Naive thymus-derived CD4-positive, alpha-beta T cell (primary cell): ENCODE measurements at regions not wholly inside any gene's neighbourhood (a gene's known extent, or its start where the extent isn't known, plus 50 kb on each side); places are given as distances from the start of the nearest gene placed in this dataset.

Experiments used
- ATAC-seq: fragments of 150-1000 bp; cut with Tn5 transposase; 2 replicates; pipeline ENCODE4 v1.10.0; 2021; ENCODE audit warnings: mild to moderate bottlenecking, moderate library complexity
- CTCF ChIA-PET: fragments of 350-600 bp; sonication (Branson Sonifier 250); formaldehyde crosslinking; loops from one replicate; lab custom pipeline; 2021; ENCODE audit warnings: antibody characterized with exemption; lab: Charles Lee
- POLR2A ChIA-PET: fragments of 350-600 bp; sonication (Branson Sonifier 250); formaldehyde crosslinking; loops from one replicate; lab custom pipeline; 2021; ENCODE audit warnings: antibody characterized with exemption, inconsistent platforms; lab: Charles Lee
- DNase-seq, 9 donors: peaks; one replicate each; pipeline versions ENCODE4 v3.0.0 to v3.0.0-alpha.2; 2020 to 2022; ENCODE audit warnings: mixed read lengths in 1 of 9
- H3K27ac ChIP-seq: one replicate; pipeline ENCODE4 v1.7.0; 2013; ENCODE audit warnings: mild to moderate bottlenecking, low read depth, low read length, moderate library complexity
- H3K27me3 ChIP-seq, 2 donors: one replicate each; pipeline ENCODE4 v1.7.0; 2013; ENCODE audit warnings: low read length in 2 of 2, mild to moderate bottlenecking in 2 of 2, moderate library complexity in 2 of 2; ENCODE audit not compliant: control insufficient read depth in 2 of 2, insufficient read depth in 2 of 2
- H3K36me3 ChIP-seq, 3 experiments: 1 replicate in 2 of 3; 2 replicates in 1 of 3; pipeline ENCODE4 v1.7.0; 2013; ENCODE audit warnings: low read length in 3 of 3, mild to moderate bottlenecking in 3 of 3, moderate library complexity in 1 of 3; ENCODE audit not compliant: insufficient read depth in 3 of 3, control insufficient read depth in 2 of 3
- H3K4me1 ChIP-seq, 2 donors: one replicate each; pipeline ENCODE4 v1.7.0; 2013; ENCODE audit warnings: low read length in 2 of 2, mild to moderate bottlenecking in 2 of 2, moderate library complexity in 1 of 2; ENCODE audit not compliant: control insufficient read depth in 2 of 2, insufficient read depth in 2 of 2
- H3K4me3 ChIP-seq: 2 replicates; pipeline ENCODE4 v1.7.0; 2013; ENCODE audit warnings: mild to moderate bottlenecking, low read length
- H3K9me3 ChIP-seq, 3 experiments: 1 replicate in 2 of 3; 2 replicates in 1 of 3; pipeline ENCODE4 v1.7.0; 2013; ENCODE audit warnings: low read length in 3 of 3; ENCODE audit not compliant: control insufficient read depth in 2 of 3
- H3K27ac Mint-ChIP-seq, 9 donors: one replicate each; pipeline ENCODE4 v1.8.0; 2020 to 2022; ENCODE audit warnings: mixed read lengths in 9 of 9, mild to moderate bottlenecking in 8 of 9, moderate library complexity in 5 of 9, inconsistent platforms in 2 of 9
- H3K27me3 Mint-ChIP-seq, 5 donors: one replicate each; pipeline ENCODE4 v1.8.0; 2021 to 2022; ENCODE audit warnings: mixed read lengths in 5 of 5, mild to moderate bottlenecking in 1 of 5
- H3K36me3 Mint-ChIP-seq, 5 donors: one replicate each; pipeline ENCODE4 v1.8.0; 2020 to 2022; ENCODE audit warnings: mixed read lengths in 5 of 5, mild to moderate bottlenecking in 3 of 5, inconsistent platforms in 1 of 5
- H3K4me1 Mint-ChIP-seq, 7 donors: one replicate each; pipeline ENCODE4 v1.8.0; 2020 to 2022; ENCODE audit warnings: mixed read lengths in 7 of 7, mild to moderate bottlenecking in 3 of 7, inconsistent platforms in 1 of 7
- H3K4me3 Mint-ChIP-seq, 10 donors: one replicate each; pipeline ENCODE4 v1.8.0; 2020 to 2022; ENCODE audit warnings: mild to moderate bottlenecking in 10 of 10, mixed read lengths in 10 of 10, moderate library complexity in 6 of 10, inconsistent platforms in 2 of 10
- H3K9me3 Mint-ChIP-seq, 11 donors: one replicate each; pipeline ENCODE4 v1.8.0; 2020 to 2022; ENCODE audit warnings: mixed read lengths in 11 of 11, mild to moderate bottlenecking in 4 of 11, inconsistent platforms in 1 of 11, moderate library complexity in 1 of 11
- intact Hi-C, 2 donors: fragments of 100-400 bp; cut with micrococcal nuclease; formaldehyde crosslinking; loops; one replicate each; pipeline ENCODE4 v1.15.1; 2023

GRCh38 chr13:69649063-69649392 lies 458.6 kb upstream of the ATXN8OS start:
- Mint-ChIP-seq H3K27me3 (no peaks in the 10 kb centered on the region), H3K4me3 (no peak overlapping the region), H3K9me3 (peaks cover 0 to 8% (median 2%) of the 10 kb centered on the region in 11 donors), H3K27ac (no peak overlapping the region), H3K4me1 (no peaks in the 10 kb centered on the region), H3K36me3 (no peaks in the 10 kb centered on the region)
- no peaks in the 10 kb centered on the region for H3K4me1 ChIP-seq
- ChIA-PET CTCF (no interaction called here), POLR2A (no interaction called here)
- H3K36me3 ChIP-seq = no peaks in the 10 kb centered on the region
- no peaks in the 10 kb centered on the region for H3K9me3 ChIP-seq
- DNase-seq (no peak), ATAC-seq (no peak)
- intact Hi-C loops = no loop called here
- H3K27me3 ChIP-seq = no peaks in the 10 kb centered on the region
- H3K4me3 ChIP-seq = no peak overlapping the region
- H3K27ac ChIP-seq = no peak overlapping the region

DNA sequence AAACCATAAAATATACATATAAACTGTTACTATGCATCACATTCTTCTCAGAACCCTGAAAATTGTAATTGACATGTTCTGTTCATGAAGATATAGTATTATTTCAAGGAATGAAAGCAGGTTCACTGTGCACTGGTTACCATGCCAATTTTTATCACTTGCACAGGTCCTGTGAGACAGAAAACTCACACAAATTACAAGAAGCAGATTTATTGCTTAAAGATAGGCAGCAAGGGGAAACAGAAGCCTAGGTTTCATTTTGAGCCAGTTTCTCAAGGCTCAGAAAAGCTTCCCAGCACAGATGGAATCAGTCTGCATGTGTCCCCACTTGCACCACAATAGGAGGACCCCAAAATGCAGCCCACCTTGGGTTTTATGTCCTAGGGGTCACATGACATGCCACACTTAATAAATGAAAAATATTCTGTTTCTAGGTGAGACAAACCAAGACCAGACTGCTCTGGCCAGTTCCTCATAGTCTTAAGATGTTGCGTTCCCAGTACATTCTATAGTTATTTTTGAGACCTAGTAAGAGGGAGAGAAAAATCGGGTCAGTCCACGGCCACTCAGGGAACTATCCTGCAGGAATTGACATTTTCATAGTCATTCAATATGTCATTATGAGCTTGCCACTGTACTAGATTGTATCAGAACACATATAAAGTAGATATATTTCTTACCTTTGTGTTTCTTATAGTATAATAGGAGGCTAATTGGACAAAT lies 459.1 kb upstream of the ATXN8OS start:
- DNase-seq (no peak), ATAC-seq (no peak)
- no peaks in the 10 kb centered on the region for H3K9me3 ChIP-seq
- H3K27me3 Mint-ChIP-seq = no peaks in the 10 kb centered on the region
- no peaks in the 10 kb centered on the region for H3K36me3 ChIP-seq
- ChIA-PET CTCF (no interaction called here), POLR2A (no interaction called here)
- no peaks in the 10 kb centered on the region for H3K36me3 Mint-ChIP-seq
- no peak overlapping the region for H3K4me3 ChIP-seq
- no peaks in the 10 kb centered on the region for H3K27me3 ChIP-seq
- H3K4me1 ChIP-seq = no peaks in the 10 kb centered on the region
- peaks cover 0 to 12% (median 3%) of the 10 kb centered on the region in 11 donors for H3K9me3 Mint-ChIP-seq
- no peak overlapping the region for H3K4me3 Mint-ChIP-seq
- intact Hi-C loops = no loop called here
- no peak overlapping the region for H3K27ac Mint-ChIP-seq
- no peaks in the 10 kb centered on the region for H3K4me1 Mint-ChIP-seq
- no peak overlapping the region for H3K27ac ChIP-seq

GRCh38 chr13:69644447-69644846 lies 463.2 kb upstream of the ATXN8OS start:
- Mint-ChIP-seq H3K4me3 (no peak overlapping the region), H3K9me3 (peaks cover 0 to 15% (median 4%) of the 10 kb centered on the region in 11 donors), H3K27me3 (no peaks in the 10 kb centered on the region), H3K36me3 (no peaks in the 10 kb centered on the region), H3K4me1 (no peaks in the 10 kb centered on the region), H3K27ac (no peak overlapping the region)
- no peak overlapping the region for H3K27ac ChIP-seq
- intact Hi-C loops = no loop called here
- no peaks in the 10 kb centered on the region for H3K4me1 ChIP-seq
- CTCF ChIA-PET = no interaction called here
- no peaks in the 10 kb centered on the region for H3K36me3 ChIP-seq
- DNase-seq (no peak), ATAC-seq (no peak)
- no peaks in the 10 kb centered on the region for H3K27me3 ChIP-seq
- POLR2A ChIA-PET = no interaction called here
- no peaks in the 10 kb centered on the region for H3K9me3 ChIP-seq
- H3K4me3 ChIP-seq = no peak overlapping the region

DNA sequence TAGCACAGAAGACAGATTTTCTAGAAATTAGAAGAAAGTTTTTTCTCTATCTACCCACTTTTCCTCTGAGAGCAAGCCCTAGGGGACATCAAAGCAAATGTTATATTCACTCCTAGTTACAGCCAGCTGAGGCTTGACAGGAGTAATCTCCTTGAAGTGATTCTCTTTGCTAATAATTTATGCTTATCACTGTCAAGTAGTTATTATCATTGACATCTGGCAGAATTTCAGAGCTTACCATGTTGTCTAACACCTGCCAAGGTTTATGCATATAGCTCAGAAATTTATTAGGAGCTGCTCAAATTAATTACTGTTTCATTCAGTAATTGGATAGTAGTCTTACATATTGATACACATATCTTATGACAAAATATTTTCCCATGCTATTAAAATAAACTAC lies 465.9 kb upstream of the ATXN8OS start:
- Histone ChIP-seq H3K4me1 (no peaks in the 10 kb centered on the region), H3K27me3 (no peaks in the 10 kb centered on the region), H3K9me3 (no peaks in the 10 kb centered on the region), H3K36me3 (no peaks in the 10 kb centered on the region), H3K4me3 (no peak overlapping the region), H3K27ac (no peak overlapping the region)
- Mint-ChIP-seq H3K27ac (no peak overlapping the region), H3K4me3 (no peak overlapping the region), H3K4me1 (no peaks in the 10 kb centered on the region), H3K9me3 (peaks cover 2 to 26% (median 15%) of the 10 kb centered on the region in 11 donors), H3K36me3 (no peaks in the 10 kb centered on the region), H3K27me3 (no peaks in the 10 kb centered on the region)
- ATAC-seq = no peak
- CTCF ChIA-PET = no interaction called here
- DNase-seq = no peak
- POLR2A ChIA-PET = no interaction called here
- intact Hi-C loops = no loop called here

GRCh38 chr13:69633044-69633443 lies 474.6 kb upstream of the ATXN8OS start:
- ChIA-PET POLR2A (no interaction called here), CTCF (no interaction called here)
- no peaks in the 10 kb centered on the region for H3K9me3 ChIP-seq
- intact Hi-C loops = no loop called here
- Mint-ChIP-seq H3K9me3 (peaks cover 2 to 47% (median 6%) of the 10 kb centered on the region in 11 donors), H3K4me1 (no peaks in the 10 kb centered on the region), H3K27me3 (no peaks in the 10 kb centered on the region), H3K4me3 (no peak overlapping the region), H3K36me3 (no peaks in the 10 kb centered on the region), H3K27ac (no peak overlapping the region)
- H3K27me3 ChIP-seq = no peaks in the 10 kb centered on the region
- no peak overlapping the region for H3K4me3 ChIP-seq
- H3K27ac ChIP-seq = no peak overlapping the region
- ATAC-seq (no peak), DNase-seq (no peak)
- no peaks in the 10 kb centered on the region for H3K4me1 ChIP-seq
- H3K36me3 ChIP-seq = no peaks in the 10 kb centered on the region

DNA sequence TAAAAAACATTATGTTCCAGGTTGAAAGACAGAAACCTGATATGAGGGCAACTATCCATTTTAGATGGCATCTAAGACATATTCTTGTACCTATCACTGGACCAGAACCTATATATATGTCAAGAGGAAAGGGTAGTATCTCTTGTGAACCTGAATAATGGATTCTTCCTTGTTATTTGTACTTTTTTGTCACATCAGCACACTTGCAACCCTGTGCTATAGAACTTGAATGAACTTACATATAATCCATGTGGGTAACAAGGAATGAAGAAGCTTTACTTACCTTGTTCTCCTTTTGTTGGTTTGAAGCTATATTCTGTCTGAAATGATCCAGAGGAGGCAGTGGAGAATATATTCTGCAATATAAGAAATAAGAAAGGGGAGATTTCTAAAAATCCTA lies 483.7 kb upstream of the ATXN8OS start:
- Histone ChIP-seq H3K36me3 (no peaks in the 10 kb centered on the region), H3K27me3 (no peaks in the 10 kb centered on the region), H3K27ac (no peak overlapping the region), H3K4me3 (no peak overlapping the region), H3K4me1 (no peaks in the 10 kb centered on the region), H3K9me3 (peaks cover 0 to 3% (median 0%) of the 10 kb centered on the region in 3 experiments)
- no peaks in the 10 kb centered on the region for H3K4me1 Mint-ChIP-seq
- DNase-seq (no peak), ATAC-seq (no peak)
- H3K27me3 Mint-ChIP-seq = no peaks in the 10 kb centered on the region
- no peak overlapping the region for H3K4me3 Mint-ChIP-seq
- no peak overlapping the region for H3K27ac Mint-ChIP-seq
- ChIA-PET CTCF (no interaction called here), POLR2A (no interaction called here)
- intact Hi-C loops = no loop called here
- peaks cover 2 to 28% (median 8%) of the 10 kb centered on the region in 11 donors for H3K9me3 Mint-ChIP-seq
- H3K36me3 Mint-ChIP-seq = no peaks in the 10 kb centered on the region

GRCh38 chr13:69619651-69620050 lies 488.0 kb upstream of the ATXN8OS start:
- H3K4me3 ChIP-seq = no peak overlapping the region
- H3K4me1 ChIP-seq = no peaks in the 10 kb centered on the region
- H3K27me3 ChIP-seq = no peaks in the 10 kb centered on the region
- H3K27ac Mint-ChIP-seq = no peak overlapping the region
- intact Hi-C loops = no loop called here
- POLR2A ChIA-PET = no interaction called here
- no peaks in the 10 kb centered on the region for H3K4me1 Mint-ChIP-seq
- no peaks in the 10 kb centered on the region for H3K27me3 Mint-ChIP-seq
- no peak overlapping the region for H3K4me3 Mint-ChIP-seq
- no peaks in the 10 kb centered on the region for H3K9me3 ChIP-seq
- peaks cover 0 to 15% (median 7%) of the 10 kb centered on the region in 11 donors for H3K9me3 Mint-ChIP-seq
- no peaks in the 10 kb centered on the region for H3K36me3 ChIP-seq
- DNase-seq (no peak), ATAC-seq (no peak)
- H3K36me3 Mint-ChIP-seq = no peaks in the 10 kb centered on the region
- no peak overlapping the region for H3K27ac ChIP-seq
- CTCF ChIA-PET = no interaction called here
